DOHH2 (cell line): ENCODE measurements at regions not wholly inside any gene's neighbourhood (a gene's known extent, or its start where the extent isn't known, plus 50 kb on each side); places are given as distances from the start of the nearest gene placed in this dataset.

ENCODE experiments used
- CTCF ChIP-seq: fragments of 200-600 bp; sonication (generic); IDR thresholded peaks from one replicate; pipeline ENCODE4 v1.5.1; 2014; ENCODE audit warnings: antibody characterized with exemption, mild to moderate bottlenecking, low read depth, low read length; ENCODE audit not compliant: poor library complexity, severe bottlenecking
- EZH2phosphoT487 ChIP-seq: fragments of 200-600 bp; sonication (generic); IDR thresholded peaks from 2 replicates; pipeline ENCODE4 v1.6.1; 2017; ENCODE audit warnings: borderline replicate concordance, mild to moderate bottlenecking, antibody characterized with exemption, low read length, moderate library complexity, mixed read lengths

DNA sequence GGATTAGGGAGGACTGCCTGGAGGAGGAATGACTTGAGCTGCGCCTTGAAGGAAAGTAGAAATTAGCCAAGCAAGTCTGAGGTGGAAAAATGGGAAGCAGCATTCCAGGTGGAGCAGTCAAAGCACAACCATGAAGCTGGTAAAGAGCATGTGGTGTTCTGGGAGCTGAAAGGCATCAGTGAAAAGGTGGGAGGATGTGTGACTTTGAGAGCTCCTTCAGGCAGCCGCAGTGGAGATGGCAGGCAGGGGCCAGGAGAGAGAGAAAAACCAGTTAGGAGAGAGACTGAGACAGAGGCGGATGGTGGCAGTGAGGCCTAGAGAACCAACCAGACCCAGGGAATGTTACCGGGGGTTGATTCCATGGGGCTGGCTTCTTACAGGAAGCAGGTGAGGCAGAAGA, 393.4 kb downstream of the MIAT start:
- TF ChIP-seq CTCF, result no peak
- TF ChIP-seq EZH2phosphoT487, result no peak
